HepG2 (cell line): ENCODE measurements at regions not wholly inside any gene's neighbourhood (a gene's known extent, or its start where the extent isn't known, plus 50 kb on each side); places are given as distances from the start of the nearest gene placed in this dataset.

Source experiments
- ATAC-seq: fragments of 200-7000 bp; cut with Tn5 transposase; 3 replicates; pipeline ENCODE4 v1.9.1; 2020; ENCODE audit warnings: mild to moderate bottlenecking, moderate library complexity
- BruUV-seq: library from RNA; stranded (reverse); fragments of 400-500 nt; replicated peaks from 2 replicates; lab custom pipeline; 2021; lab: Mats Ljungman, UMichigan
- CTCF ChIA-PET: fragments of 300-600 bp; formaldehyde crosslinking; extraction: SDS; loops from one replicate; lab custom pipeline; 2021; ENCODE audit warnings: low total read pairs, inconsistent platforms, low intra/inter-chr PET ratio; lab: Yijun Ruan, JAX
- POLR2A ChIA-PET: fragments of 350-600 bp; sonication (Branson Sonifier 250); formaldehyde crosslinking; loops from one replicate; lab custom pipeline; 2020; ENCODE audit warnings: antibody characterized with exemption, inconsistent platforms; lab: Yijun Ruan, JAX
- DNase-seq: peaks from one replicate; pipeline ENCODE4 v3.0.0-alpha.2; 2015; ENCODE audit warnings: low spot score
- FAIRE-seq: peaks from 3 replicates; lab custom pipeline; 2011; peaks lifted over from hg19 to GRCh38; lab: Jason Lieb, UNC
- H2AFZ ChIP-seq: one replicate; pipeline ENCODE4 v1.6.1; 2011; ENCODE audit warnings: low read length, inconsistent platforms
- H3K27ac ChIP-seq: fragments of 300-600 bp; 3 replicates; pipeline ENCODE4 v1.8.0; 2011; ENCODE audit warnings: mixed run types, mild to moderate bottlenecking, mixed read lengths, low read length, inconsistent platforms; ENCODE audit not compliant: insufficient read depth; ENCODE audit errors: extremely low read length
- H3K27me3 ChIP-seq, 2 experiments: fragments of 200-600 bp in 1 of 2; 2 replicates in 1 of 2; 3 replicates in 1 of 2; pipeline versions ENCODE4 v1.6.0 to v1.8.0; 2011; ENCODE audit warnings: low read length in 2 of 2, mild to moderate bottlenecking in 2 of 2, moderate library complexity in 2 of 2, inconsistent platforms in 1 of 2; ENCODE audit not compliant: insufficient read depth in 2 of 2, control insufficient read depth in 1 of 2
- H3K36me3 ChIP-seq, 2 experiments: fragments of 200-600 bp in 1 of 2; replicated peaks in 1 of 2; 2 replicates in 1 of 2; 3 replicates in 1 of 2; pipeline versions ENCODE4 v1.5.1 to v1.8.0; 2011; ENCODE audit warnings: low read length in 2 of 2, inconsistent platforms in 1 of 2; ENCODE audit not compliant: insufficient read depth in 2 of 2, control insufficient read depth in 1 of 2
- H3K4me1 ChIP-seq: 2 replicates; pipeline ENCODE4 v1.5.1; 2012; ENCODE audit warnings: low read length, inconsistent platforms; ENCODE audit not compliant: insufficient read depth
- H3K4me2 ChIP-seq: 2 replicates; pipeline ENCODE4 v1.6.0; 2011; ENCODE audit warnings: low read depth, low read length, inconsistent platforms
- H3K4me3 ChIP-seq, 3 experiments: fragments of 200-600 bp in 1 of 3; sonication (generic), shearing (Covaris generic) in 1 of 3; replicated peaks in 1 of 3; 2 replicates each; pipeline ENCODE4 v1.5.1; 2011 to 2016; ENCODE audit warnings: low read length in 3 of 3, inconsistent platforms in 2 of 3, low read depth in 2 of 3, mild to moderate bottlenecking in 2 of 3, control low read depth in 1 of 3, mixed read lengths in 1 of 3; ENCODE audit not compliant: insufficient read depth in 1 of 3
- H3K79me2 ChIP-seq: one replicate; pipeline ENCODE4 v1.6.1; 2011; ENCODE audit warnings: low read length, inconsistent platforms; ENCODE audit not compliant: insufficient read depth
- H3K9ac ChIP-seq: 2 replicates; pipeline ENCODE4 v1.6.0; 2011; ENCODE audit warnings: mild to moderate bottlenecking, low read depth, low read length, inconsistent platforms; ENCODE audit not compliant: insufficient read depth
- H3K9me3 ChIP-seq: 2 replicates; pipeline ENCODE4 v1.5.1; 2012; ENCODE audit warnings: mild to moderate bottlenecking, low read length
- H4K20me1 ChIP-seq: 2 replicates; pipeline ENCODE4 v1.6.0; 2011; ENCODE audit warnings: inconsistent platforms, mild to moderate bottlenecking, low read length, moderate library complexity; ENCODE audit not compliant: insufficient read depth
- CBFB ChIP-seq: sonication (generic); formaldehyde crosslinking; IDR thresholded peaks from 2 replicates; pipeline ENCODE4 v1.4.0; 2020; ENCODE audit warnings: missing genetic modification reagents
- HOXA7 ChIP-seq: sonication (generic); formaldehyde crosslinking; IDR thresholded peaks from 2 replicates; pipeline ENCODE4 v1.8.1; 2022; ENCODE audit warnings: mild to moderate bottlenecking, missing genetic modification reagents, moderate library complexity
- POLR2G ChIP-seq: fragments of 200-400 bp; formaldehyde crosslinking; IDR thresholded peaks from 2 replicates; pipeline ENCODE4 v1.6.1; 2018; ENCODE audit warnings: mild to moderate bottlenecking, low read depth, low read length, moderate library complexity
- RBM39 ChIP-seq: fragments of 200-400 bp; formaldehyde crosslinking; IDR thresholded peaks from one replicate; pipeline ENCODE4 v1.6.1; 2018; ENCODE audit warnings: antibody characterized with exemption, mild to moderate bottlenecking, low read depth, low read length; ENCODE audit not compliant: poor library complexity, severe bottlenecking
- SIX4 ChIP-seq: sonication (generic); formaldehyde crosslinking; IDR thresholded peaks from 2 replicates; pipeline ENCODE4 v1.4.0; 2020; ENCODE audit warnings: missing genetic modification reagents
- SOX13 ChIP-seq, 3 experiments: fragments of 450-650 bp in 1 of 3; sonication (generic) in 1 of 3; formaldehyde crosslinking in 1 of 3; IDR thresholded peaks in 2 of 3; conservative IDR thresholded peaks in 1 of 3; 2 replicates each; pipeline versions ENCODE4 v1.5.0 to v1.6.1; 2016 to 2020; ENCODE audit warnings: antibody characterized with exemption in 1 of 3, mild to moderate bottlenecking in 1 of 3, missing compliant biosample characterization in 1 of 3, missing genetic modification reagents in 1 of 3, moderate library complexity in 1 of 3
- SP140L ChIP-seq: sonication (generic); formaldehyde crosslinking; IDR thresholded peaks from 2 replicates; pipeline ENCODE4 v1.4.0; 2020; ENCODE audit warnings: missing genetic modification reagents, borderline replicate concordance
- SSRP1 ChIP-seq: IDR thresholded peaks from 2 replicates; pipeline ENCODE4 v1.6.1; 2016; ENCODE audit warnings: control low read depth
- ZNF143 ChIP-seq: sonication (generic); formaldehyde crosslinking; IDR thresholded peaks from 2 replicates; pipeline ENCODE4 v1.4.0; 2020; ENCODE audit warnings: missing genetic modification reagents
- ZNF253 ChIP-seq: sonication (generic); formaldehyde crosslinking; IDR thresholded peaks from 2 replicates; pipeline ENCODE4 v1.8.0; 2022; ENCODE audit warnings: mild to moderate bottlenecking, missing genetic modification reagents, borderline replicate concordance
- ZNF629 ChIP-seq: sonication (generic); formaldehyde crosslinking; conservative IDR thresholded peaks from 2 replicates; pipeline ENCODE4 v1.5.0; 2020; ENCODE audit warnings: missing genetic modification reagents
- ZSCAN30 ChIP-seq: sonication (generic); formaldehyde crosslinking; IDR thresholded peaks from 2 replicates; pipeline ENCODE4 v1.5.0; 2020; ENCODE audit warnings: mild to moderate bottlenecking, missing genetic modification reagents
- WGBS: methylation state at CpG from one replicate; pipeline ENCODE4 v1.1.6; 2017; ENCODE audit warnings: low lambda C conversion rate; 5-methylcytosine and 5-hydroxymethylcytosine counted together
- in situ Hi-C: cut with HindIII; loops from 2 replicates; pipeline ENCODE4 v1.10.0; 2017; ENCODE audit warnings: low pct_unique_long_range_greater_than_20kb; ENCODE audit not compliant: extremely low pct_ligation_motif_present
- intact Hi-C: fragments of 100-400 bp; cut with micrococcal nuclease; formaldehyde crosslinking; loops from one replicate; pipeline ENCODE4 v1.10.0; 2022; ENCODE audit not compliant: unreplicated experiment
- TF ChIP-seq, protein P1 (sequence below): sonication (generic); formaldehyde crosslinking; IDR thresholded peaks from 2 replicates; pipeline ENCODE4 v1.5.0; 2020; ENCODE audit warnings: missing genetic modification reagents, mild to moderate bottlenecking, borderline replicate concordance
- TF ChIP-seq, protein P2 (sequence below): sonication (generic); formaldehyde crosslinking; IDR thresholded peaks from 2 replicates; pipeline ENCODE4 v1.8.1; 2023; ENCODE audit warnings: mild to moderate bottlenecking, moderate library complexity, missing genetic modification reagents

DNA sequence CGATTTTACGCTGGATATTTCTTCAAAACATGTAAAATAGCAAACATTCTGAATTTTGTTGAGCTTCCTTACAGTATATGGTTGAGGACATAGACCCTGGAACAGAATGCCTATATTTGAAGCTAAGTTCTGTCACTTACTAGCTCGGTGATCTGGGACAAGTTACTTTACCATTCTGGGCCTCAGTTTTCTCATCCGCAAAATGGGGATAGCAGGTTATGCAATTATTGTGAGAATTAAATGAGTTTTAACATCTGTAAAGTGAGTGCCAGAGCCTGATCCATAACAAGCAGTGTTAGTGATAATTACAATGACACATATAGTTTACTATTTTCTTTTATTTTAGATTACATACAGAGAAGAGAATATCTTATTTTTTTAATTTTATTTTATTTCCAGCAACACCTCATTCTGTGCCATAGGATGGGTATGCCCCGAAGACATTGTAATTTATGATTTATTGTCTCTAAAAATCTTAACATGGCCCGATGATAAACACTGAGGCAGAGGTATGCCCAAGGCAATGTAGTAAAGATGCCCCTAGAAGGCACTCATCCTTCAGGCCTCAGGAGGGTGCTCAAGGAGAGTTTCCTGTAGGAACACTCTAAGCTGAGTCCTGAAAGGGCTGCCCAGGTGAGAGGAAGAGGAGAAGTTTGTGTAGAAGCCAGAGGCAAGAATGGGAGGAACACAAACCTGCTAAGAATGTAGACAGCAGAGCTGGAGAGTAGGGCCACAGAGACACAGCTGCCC, 250.9 kb downstream of the BCL11A start:
- Histone ChIP-seq H3K79me2 (no peaks in the 10 kb centered on the region), H3K27ac (no peak overlapping the region), H3K36me3 (no peaks in the 10 kb centered on the region), H3K4me1 (no peaks in the 10 kb centered on the region), H3K4me3 (no peak overlapping the region), H3K27me3 (no peaks in the 10 kb centered on the region), H2AFZ (no peak overlapping the region), H4K20me1 (no peaks in the 10 kb centered on the region), H3K4me2 (no peak overlapping the region), H3K9ac (no peak overlapping the region), H3K9me3 (no peaks in the 10 kb centered on the region)
- FAIRE-seq (no peak), ATAC-seq (no peak), DNase-seq (no peak)
- intact Hi-C loops (no loop called here), in situ Hi-C loops (no loop called here)
- 25% methylated on average over 6 of the region's 6 CpGs for WGBS
- CTCF ChIA-PET = no interaction called here
- POLR2A ChIA-PET = no interaction called here
- no peak for TF ChIP-seq SIX4 (CRISPR knock-in tag)
- peak; percentile 84 for TF ChIP-seq ZNF629 (CRISPR knock-in tag)
- TF ChIP-seq RBM39 = no peak
- no peak for TF ChIP-seq SSRP1
- no TSS peak for BruUV-seq

DNA sequence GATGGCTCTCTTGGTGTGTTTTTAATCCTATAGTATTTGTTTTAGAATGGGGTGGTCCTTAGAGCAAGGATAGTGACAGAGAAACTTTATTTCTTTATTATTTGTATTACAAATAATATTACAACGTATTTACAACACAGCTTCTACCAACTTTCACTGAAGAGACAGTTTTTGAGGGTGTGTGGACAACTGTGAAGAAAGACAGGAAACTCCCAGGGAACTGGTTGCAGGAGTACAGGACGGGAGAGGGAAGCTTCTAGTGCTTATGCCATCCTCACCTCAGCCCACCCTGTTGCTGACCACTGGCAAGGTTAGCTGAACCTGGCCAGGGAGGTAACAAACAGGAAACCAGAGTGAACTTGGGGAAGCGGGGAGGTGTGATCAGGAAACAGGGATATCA, 251.7 kb downstream of the BCL11A start:
- ChIA-PET POLR2A (no interaction called here), CTCF (no interaction called here)
- Histone ChIP-seq H3K36me3 (no peaks in the 10 kb centered on the region), H3K4me2 (no peak overlapping the region), H3K27ac (no peak overlapping the region), H2AFZ (no peak overlapping the region), H3K4me3 (no peak overlapping the region), H3K79me2 (no peaks in the 10 kb centered on the region), H3K27me3 (no peaks in the 10 kb centered on the region), H3K4me1 (no peaks in the 10 kb centered on the region), H3K9me3 (no peaks in the 10 kb centered on the region)
- no TSS peak for BruUV-seq
- ATAC-seq (no peak), FAIRE-seq (no peak)
- in situ Hi-C loops (no loop called here), intact Hi-C loops (no loop called here)
- TF ChIP-seq ZNF253 (CRISPR knock-in tag) (no peak), SP140L (no peak), ZNF143 (no peak), POLR2G (no peak), CBFB (CRISPR knock-in tag) (no peak), SOX13 (IDR thresholded peaks at IDR 0.05) (no peak), SOX13 (CRISPR knock-in tag; conservative IDR thresholded peaks at IDR 0.05 in 1 of 2, IDR thresholded peaks at IDR 0.05 in 1 of 2) (no peak), ZSCAN30 (CRISPR knock-in tag) (no peak), HOXA7 (CRISPR knock-in tag) (no peak)
- TF ChIP-seq, protein P1, sequence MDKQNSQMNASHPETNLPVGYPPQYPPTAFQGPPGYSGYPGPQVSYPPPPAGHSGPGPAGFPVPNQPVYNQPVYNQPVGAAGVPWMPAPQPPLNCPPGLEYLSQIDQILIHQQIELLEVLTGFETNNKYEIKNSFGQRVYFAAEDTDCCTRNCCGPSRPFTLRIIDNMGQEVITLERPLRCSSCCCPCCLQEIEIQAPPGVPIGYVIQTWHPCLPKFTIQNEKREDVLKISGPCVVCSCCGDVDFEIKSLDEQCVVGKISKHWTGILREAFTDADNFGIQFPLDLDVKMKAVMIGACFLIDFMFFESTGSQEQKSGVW (CRISPR knock-in tag) = no peak
- TF ChIP-seq, protein P2, sequence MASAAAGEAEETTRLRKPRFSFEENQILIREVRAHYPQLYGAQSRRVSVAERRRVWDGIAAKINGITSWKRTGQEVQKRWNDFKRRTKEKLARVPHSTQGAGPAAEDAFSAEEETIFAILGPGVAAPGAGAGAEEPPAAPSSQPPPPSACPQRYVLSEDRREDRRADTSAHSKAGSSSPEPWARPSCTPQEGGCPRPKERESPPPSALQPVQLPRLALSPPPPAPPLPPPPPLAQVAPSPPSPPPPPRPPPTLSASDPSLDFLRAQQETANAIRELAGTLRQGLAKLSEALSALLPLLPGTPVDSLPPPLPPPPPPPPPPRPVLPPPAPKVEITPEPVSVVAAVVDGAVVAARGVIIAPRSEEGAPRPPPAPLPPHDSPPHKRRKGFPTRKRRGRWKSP = no peak
- TF ChIP-seq, all 625 proteins: peak for 0
- H4K20me1 ChIP-seq = no peaks in the 10 kb centered on the region
- no peak overlapping the region for H3K9ac ChIP-seq
- DNase-seq = no peak
- 17% methylated on average over 3 of the region's 3 CpGs for WGBS
